Stomach (tissue), 4 donors: ENCODE measurements at regions not wholly inside any gene's neighbourhood (a gene's known extent, or its start where the extent isn't known, plus 50 kb on each side); places are given as distances from the start of the nearest gene placed in this dataset.

ENCODE experiments used
- EP300 ChIP-seq: sonication (generic); formaldehyde crosslinking; IDR thresholded peaks from one replicate; pipeline ENCODE4 v1.6.1; 2017; ENCODE audit warnings: antibody characterized with exemption
- POLR2A ChIP-seq, 4 donors: fragments of 450-650 bp; IDR thresholded peaks; one replicate each; pipeline ENCODE4 v1.6.1; 2016; ENCODE audit warnings: antibody characterized with exemption in 4 of 4, control low read depth in 2 of 4, mild to moderate bottlenecking in 1 of 4, moderate library complexity in 1 of 4

DNA sequence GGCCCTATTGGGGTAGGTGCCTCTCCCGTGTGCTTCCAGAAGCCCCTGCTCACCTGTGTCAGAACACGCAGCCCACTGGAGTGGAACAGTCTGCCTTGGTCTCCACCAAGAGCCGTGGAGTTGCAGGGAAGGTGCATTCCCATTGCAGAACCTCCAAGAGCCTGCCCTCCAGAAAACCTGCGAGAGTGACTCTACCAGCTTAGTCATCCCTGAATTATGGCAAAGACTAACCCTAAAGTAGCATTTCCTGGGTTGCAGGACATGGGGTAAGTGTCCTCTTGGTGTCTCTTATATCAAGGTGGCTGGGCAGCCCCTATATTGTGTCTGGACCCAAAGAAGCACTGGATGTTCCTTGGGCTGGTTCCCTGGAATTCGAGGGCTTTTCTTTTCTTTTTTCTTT, 224.6 kb downstream of the BCOR start:
- TF ChIP-seq EP300 (no peak), POLR2A (IDR thresholded peaks at IDR 0.05) (no peak)
